Thyroid gland (tissue), 4 donors: ENCODE measurements at regions not wholly inside any gene's neighbourhood (a gene's known extent, or its start where the extent isn't known, plus 50 kb on each side); places are given as distances from the start of the nearest gene placed in this dataset.
"Not testable (repeated sequence)": the region's sequence is repeated elsewhere in the genome, so short reads cannot be mapped to it uniquely, and the experiment has no call there.

Source experiments
- DNase-seq, 2 donors: peaks; one replicate each; pipeline ENCODE4 v3.0.0-alpha.2; 2019
- H3K27ac ChIP-seq, 3 donors: fragments of 200-600 bp; sonication (generic); 1 replicate in 2 of 3; 2 replicates in 1 of 3; pipeline ENCODE4 v1.5.1; 2016 to 2019; ENCODE audit warnings: mild to moderate bottlenecking in 1 of 3, moderate library complexity in 1 of 3
- H3K27me3 ChIP-seq: fragments of 200-600 bp; sonication (generic); one replicate; pipeline ENCODE4 v1.5.1; 2019
- H3K36me3 ChIP-seq, 2 donors: fragments of 200-600 bp; sonication (generic); one replicate each; pipeline ENCODE4 v1.5.1; 2016 to 2019
- H3K4me1 ChIP-seq, 2 donors: fragments of 200-600 bp; sonication (generic); one replicate each; pipeline ENCODE4 v1.5.1; 2017 to 2019
- H3K4me3 ChIP-seq, 3 donors: fragments of 200-600 bp; sonication (generic); replicated peaks in 1 of 3; 1 replicate in 2 of 3; 2 replicates in 1 of 3; pipeline ENCODE4 v1.5.1; 2016; ENCODE audit warnings: mild to moderate bottlenecking in 1 of 3
- H3K9me3 ChIP-seq: fragments of 200-600 bp; sonication (generic); one replicate; pipeline ENCODE4 v1.5.1; 2017
- POLR2A ChIP-seq, 2 donors: fragments of 450-650 bp; IDR thresholded peaks; one replicate each; pipeline ENCODE4 v1.6.1; 2017; ENCODE audit warnings: antibody characterized with exemption in 2 of 2, mild to moderate bottlenecking in 2 of 2, moderate library complexity in 1 of 2
- WGBS, 2 donors: methylation state at CpG; one replicate each; pipeline ENCODE4 v1.1.5; 2017; 5-methylcytosine and 5-hydroxymethylcytosine counted together
- intact Hi-C: fragments of 100-400 bp; cut with DNase I; formaldehyde crosslinking; loops from one replicate; pipeline ENCODE4 v1.15.1; 2023
- TF ChIP-seq, protein P1 (sequence below), 6 experiments: fragments of 200-600 bp in 3 of 6; fragments of 450-650 bp in 3 of 6; sonication (generic) in 3 of 6; IDR thresholded peaks; one replicate each; pipeline ENCODE4 v1.5.1; 2016 to 2019; ENCODE audit warnings: antibody characterized with exemption in 6 of 6, mild to moderate bottlenecking in 2 of 6, inconsistent platforms in 1 of 6, moderate library complexity in 1 of 6

GRCh38 chr1:157371221-157371620 is 181.1 kb downstream of the FCRL5 start:
- DNase-seq: no peak
- Histone ChIP-seq H3K9me3 (no peaks in the 10 kb centered on the region), H3K4me1 (no peaks in the 10 kb centered on the region), H3K27me3 (no peaks in the 10 kb centered on the region), H3K4me3 (no peak overlapping the region), H3K27ac (no peak overlapping the region), H3K36me3 (no peaks in the 10 kb centered on the region)
- TF ChIP-seq POLR2A (IDR thresholded peaks at IDR 0.05): no peak
- TF ChIP-seq, protein P1, sequence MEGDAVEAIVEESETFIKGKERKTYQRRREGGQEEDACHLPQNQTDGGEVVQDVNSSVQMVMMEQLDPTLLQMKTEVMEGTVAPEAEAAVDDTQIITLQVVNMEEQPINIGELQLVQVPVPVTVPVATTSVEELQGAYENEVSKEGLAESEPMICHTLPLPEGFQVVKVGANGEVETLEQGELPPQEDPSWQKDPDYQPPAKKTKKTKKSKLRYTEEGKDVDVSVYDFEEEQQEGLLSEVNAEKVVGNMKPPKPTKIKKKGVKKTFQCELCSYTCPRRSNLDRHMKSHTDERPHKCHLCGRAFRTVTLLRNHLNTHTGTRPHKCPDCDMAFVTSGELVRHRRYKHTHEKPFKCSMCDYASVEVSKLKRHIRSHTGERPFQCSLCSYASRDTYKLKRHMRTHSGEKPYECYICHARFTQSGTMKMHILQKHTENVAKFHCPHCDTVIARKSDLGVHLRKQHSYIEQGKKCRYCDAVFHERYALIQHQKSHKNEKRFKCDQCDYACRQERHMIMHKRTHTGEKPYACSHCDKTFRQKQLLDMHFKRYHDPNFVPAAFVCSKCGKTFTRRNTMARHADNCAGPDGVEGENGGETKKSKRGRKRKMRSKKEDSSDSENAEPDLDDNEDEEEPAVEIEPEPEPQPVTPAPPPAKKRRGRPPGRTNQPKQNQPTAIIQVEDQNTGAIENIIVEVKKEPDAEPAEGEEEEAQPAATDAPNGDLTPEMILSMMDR (IDR thresholded peaks at IDR 0.05): no peak
- intact Hi-C loops: no loop called here

DNA sequence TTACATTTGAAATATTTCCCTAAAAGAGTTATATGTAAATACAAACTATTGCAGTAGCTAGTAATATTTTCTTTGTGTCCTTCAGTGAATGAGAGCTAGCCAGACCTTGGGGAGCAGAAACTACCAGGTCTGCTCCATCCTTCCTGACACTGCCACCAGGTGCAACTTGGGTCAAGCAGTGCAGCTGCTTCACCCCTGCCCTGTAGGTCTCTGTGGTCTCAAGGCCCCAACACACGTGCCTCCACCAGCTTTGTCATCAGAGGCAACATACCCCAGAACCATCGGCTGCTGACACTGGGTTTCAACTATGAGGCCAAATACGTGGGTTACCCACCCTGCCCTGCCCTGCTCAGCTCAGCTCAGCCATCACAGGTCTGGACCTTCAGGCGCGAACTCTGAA is 181.6 kb downstream of the FCRL5 start:
- Histone ChIP-seq H3K4me3 (no peak overlapping the region), H3K27me3 (no peaks in the 10 kb centered on the region), H3K4me1 (no peaks in the 10 kb centered on the region), H3K36me3 (no peaks in the 10 kb centered on the region), H3K9me3 (no peaks in the 10 kb centered on the region), H3K27ac (no peak overlapping the region)
- DNase-seq: no peak
- WGBS, 2 donors: 74 to 93% methylated on average over 5 of the region's 5 CpGs
- intact Hi-C loops: no loop called here
- TF ChIP-seq POLR2A (IDR thresholded peaks at IDR 0.05): no peak

DNA sequence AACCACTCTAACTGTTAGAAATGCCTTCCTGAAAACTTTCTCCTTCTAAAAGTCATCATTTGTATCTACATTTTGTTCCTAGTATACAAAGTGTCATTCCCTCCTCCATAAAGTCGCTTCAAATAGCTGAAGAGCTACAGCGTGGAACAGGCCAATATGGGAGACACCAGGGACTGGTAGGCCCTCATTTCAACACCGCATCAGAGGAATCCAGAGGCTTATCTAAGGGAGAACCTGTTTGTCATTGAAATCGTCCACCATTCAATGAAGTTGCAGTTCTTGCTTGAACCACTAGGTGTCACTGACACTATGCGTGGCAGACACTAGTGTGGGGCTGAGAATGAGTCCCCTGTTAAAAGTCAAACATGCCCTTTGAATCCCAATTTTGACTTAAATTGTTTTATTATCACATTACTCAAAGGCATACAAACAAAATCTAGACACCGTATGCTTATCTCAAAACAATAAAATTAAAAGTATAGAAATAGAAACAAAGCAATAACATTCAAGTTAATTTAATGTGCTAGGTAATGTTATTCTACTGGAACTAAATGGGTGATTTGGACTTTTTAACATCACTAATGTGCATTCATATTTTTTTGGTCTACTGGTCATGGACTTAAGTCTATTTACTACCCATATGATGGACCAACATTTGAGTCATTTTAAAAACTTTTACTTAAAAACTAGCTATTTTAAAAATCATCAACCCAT is 182.3 kb downstream of the FCRL5 start:
- intact Hi-C loops: loop anchor here (5.0 to 10.0 kb wide), 2 partner anchors 122 to 175 kb away; no protein-coding TSS in a partner anchor
- DNase-seq: peak; percentile 28 to 31

GRCh38 chr1:157368941-157369340 is 183.4 kb downstream of the FCRL5 start:
- intact Hi-C loops: loop anchor here (5.0 to 10.0 kb wide), 2 partner anchors 123 to 174 kb away; no protein-coding TSS in a partner anchor
- not testable (repeated sequence) for H3K27me3 ChIP-seq, H3K27ac ChIP-seq, H3K4me3 ChIP-seq, DNase-seq, H3K9me3 ChIP-seq, H3K4me1 ChIP-seq, H3K36me3 ChIP-seq
- 73 to 81% methylated on average over 1 of the region's 1 CpG for WGBS, 2 donors

More for the DNA sequence above, 182.3 kb downstream of the FCRL5 start:
- Histone ChIP-seq H3K36me3 (no peaks in the 10 kb centered on the region), H3K4me1 (no peaks in the 10 kb centered on the region), H3K9me3 (no peaks in the 10 kb centered on the region), H3K4me3 (no peak overlapping the region), H3K27me3 (no peaks in the 10 kb centered on the region), H3K27ac (no peak overlapping the region)
- TF ChIP-seq, protein P1 (IDR thresholded peaks at IDR 0.05): peak; percentile 70 to 96 (median 76)
- no peak for TF ChIP-seq POLR2A (IDR thresholded peaks at IDR 0.05)
- WGBS, 2 donors: 3 to 5% methylated on average over 6 of the region's 6 CpGs

DNA sequence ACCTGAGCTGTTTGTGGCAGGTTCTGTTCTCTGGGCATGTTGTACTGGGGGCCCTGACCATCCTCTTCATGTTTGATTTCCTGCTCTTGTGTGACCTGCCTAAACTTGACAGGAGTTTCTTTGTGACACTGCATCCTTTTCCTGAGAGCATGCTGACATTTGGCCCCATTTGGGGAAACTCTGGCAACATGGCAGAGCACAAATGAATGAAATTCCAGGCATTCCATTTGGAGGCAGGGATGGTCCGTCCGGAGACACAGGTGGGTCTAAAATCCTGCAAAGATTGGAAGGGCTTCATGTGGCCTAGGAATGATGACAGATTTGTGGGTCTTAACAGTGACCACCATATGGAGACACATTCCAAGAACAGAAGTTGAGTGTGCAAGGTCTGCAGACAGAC is 184.0 kb downstream of the FCRL5 start:
- H3K4me3 ChIP-seq: no peak overlapping the region
- DNase-seq: no peak
- 64 to 84% methylated on average over 2 of the region's 2 CpGs for WGBS, 2 donors
- H3K9me3 ChIP-seq: no peaks in the 10 kb centered on the region
- no peak overlapping the region for H3K27ac ChIP-seq
- H3K4me1 ChIP-seq: no peaks in the 10 kb centered on the region
- no peaks in the 10 kb centered on the region for H3K27me3 ChIP-seq
- H3K36me3 ChIP-seq: no peaks in the 10 kb centered on the region
- TF ChIP-seq POLR2A (IDR thresholded peaks at IDR 0.05): no peak
- TF ChIP-seq, protein P1 (IDR thresholded peaks at IDR 0.05): no peak
- intact Hi-C loops: loop anchor here (5.0 to 10.0 kb wide), 2 partner anchors 124 to 174 kb away; no protein-coding TSS in a partner anchor

DNA sequence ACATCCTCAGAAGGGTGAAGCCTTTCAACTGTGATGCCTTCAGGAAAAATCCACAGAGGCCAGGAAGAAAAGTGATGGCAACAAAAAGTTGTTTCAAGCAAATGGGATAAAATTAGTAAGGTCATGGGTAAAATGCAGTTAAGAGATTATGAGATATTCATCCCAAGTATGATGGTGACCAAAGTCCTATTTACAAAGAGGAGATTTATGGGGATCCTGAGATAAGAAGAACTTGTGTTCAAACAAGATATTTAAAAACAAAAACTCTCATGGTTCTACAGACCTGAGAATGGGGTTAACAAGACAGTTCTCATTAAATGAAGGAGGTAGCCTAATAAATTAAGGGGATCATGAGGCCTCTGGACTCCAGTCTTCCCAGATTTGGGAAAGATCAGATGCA is 184.4 kb downstream of the FCRL5 start:
- H3K9me3 ChIP-seq: no peaks in the 10 kb centered on the region
- TF ChIP-seq POLR2A (IDR thresholded peaks at IDR 0.05): no peak
- TF ChIP-seq, protein P1 (IDR thresholded peaks at IDR 0.05): no peak
- intact Hi-C loops: loop anchor here (5.0 to 10.0 kb wide), 2 partner anchors 124 to 173 kb away; no protein-coding TSS in a partner anchor
- H3K27ac ChIP-seq: no peak overlapping the region
- no peak for DNase-seq
- H3K4me1 ChIP-seq: no peaks in the 10 kb centered on the region
- no peaks in the 10 kb centered on the region for H3K36me3 ChIP-seq
- H3K27me3 ChIP-seq: no peaks in the 10 kb centered on the region
- no peak overlapping the region for H3K4me3 ChIP-seq
